GM18873 (cell line): ENCODE measurements at regions not wholly inside any gene's neighbourhood (a gene's known extent, or its start where the extent isn't known, plus 50 kb on each side); places are given as distances from the start of the nearest gene placed in this dataset.
"Not testable (repeated sequence)": the region's sequence is repeated elsewhere in the genome, so short reads cannot be mapped to it uniquely, and the experiment has no call there.

Source experiments
- ATAC-seq: cut with Tn5 transposase; IDR thresholded peaks from one replicate; pipeline ENCODE4 v1.9.1; 2021; ENCODE audit warnings: mild to moderate bottlenecking, moderate library complexity, moderate number of reproducible peaks; ENCODE audit not compliant: unreplicated experiment, low FRiP score

- ATAC-seq = not testable (repeated sequence)
Observed at GRCh38 chr13:50256536-50257321, 241.5 kb downstream of the KCNRG start.

- no peak for ATAC-seq
Observed at GRCh38 chr13:50257646-50258045, 242.4 kb downstream of the KCNRG start.

DNA sequence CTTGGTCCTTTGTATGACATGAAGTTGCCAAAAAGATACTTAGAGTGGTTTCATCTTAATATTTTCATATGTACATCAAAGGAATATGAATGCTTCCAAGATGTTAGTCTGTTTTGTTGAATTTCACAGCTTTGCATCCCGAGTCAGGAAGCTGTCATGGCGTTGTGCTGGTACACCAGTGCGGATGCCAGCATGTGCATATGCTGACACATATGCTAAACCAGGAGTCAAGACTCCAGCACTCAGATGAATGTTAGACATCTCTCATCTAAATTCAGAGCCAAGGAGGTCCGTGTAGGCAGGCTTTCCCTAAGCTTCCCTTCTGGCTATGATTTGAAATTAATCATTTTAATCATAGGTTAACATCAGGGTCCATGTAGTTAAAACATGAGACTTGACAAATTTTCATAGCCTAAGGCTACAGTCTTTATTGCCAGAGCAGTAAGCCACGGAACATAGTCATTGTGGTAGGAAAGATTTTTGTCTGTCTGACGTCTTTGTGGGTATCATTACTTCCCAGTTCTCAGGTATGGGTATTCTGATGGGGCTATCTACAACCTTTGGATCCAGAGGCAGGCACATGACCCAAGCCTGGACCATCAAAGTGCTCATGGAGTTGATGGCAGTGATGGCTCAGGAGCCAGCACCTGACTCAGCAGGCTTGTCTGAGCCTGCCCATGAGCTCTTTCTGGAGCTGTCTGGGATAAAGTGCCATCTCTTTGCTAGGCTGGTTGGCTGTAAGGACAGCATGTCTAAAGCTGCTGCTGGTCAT, 246.1 kb downstream of the KCNRG start:
- ATAC-seq = no peak

DNA sequence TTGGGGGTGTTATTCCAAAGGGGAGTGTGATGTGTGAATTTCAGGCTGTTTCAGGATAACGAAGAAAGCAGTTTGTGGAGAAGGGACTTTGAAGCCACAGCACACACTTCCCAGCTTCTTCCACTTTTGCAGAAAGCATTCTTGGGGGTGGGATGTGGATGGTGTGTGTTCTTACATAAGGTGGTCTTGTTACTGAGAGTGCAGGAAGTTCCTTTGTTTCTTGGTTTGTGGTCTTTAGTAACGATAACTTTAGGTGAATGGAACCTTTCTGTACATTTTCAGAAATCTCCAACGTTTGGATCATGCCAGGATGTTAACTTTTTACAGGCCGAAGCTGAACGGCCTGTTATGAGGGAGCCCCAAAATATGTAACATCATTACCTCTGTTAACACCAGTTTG, 251.8 kb downstream of the KCNRG start:
- ATAC-seq = no peak

DNA sequence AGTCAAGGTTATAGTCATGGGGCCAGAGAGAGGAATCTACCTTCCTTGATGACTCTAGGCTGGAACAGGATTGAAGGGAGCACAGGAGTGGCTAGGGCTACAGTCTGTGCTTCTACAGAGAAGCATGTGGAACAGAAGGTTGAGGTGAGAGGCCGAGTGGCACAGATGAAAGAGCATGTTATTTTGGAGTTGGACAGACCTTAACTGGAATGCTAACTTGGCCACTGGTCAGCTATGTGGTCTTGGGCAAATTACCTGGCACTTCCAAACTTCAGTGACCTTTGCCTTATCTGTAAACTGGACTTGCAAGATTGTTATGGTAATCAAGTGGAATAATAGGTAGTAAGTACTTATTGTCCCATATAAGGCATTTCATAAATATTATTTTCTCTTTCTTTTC, 252.7 kb downstream of the KCNRG start:
- ATAC-seq = no peak

DNA sequence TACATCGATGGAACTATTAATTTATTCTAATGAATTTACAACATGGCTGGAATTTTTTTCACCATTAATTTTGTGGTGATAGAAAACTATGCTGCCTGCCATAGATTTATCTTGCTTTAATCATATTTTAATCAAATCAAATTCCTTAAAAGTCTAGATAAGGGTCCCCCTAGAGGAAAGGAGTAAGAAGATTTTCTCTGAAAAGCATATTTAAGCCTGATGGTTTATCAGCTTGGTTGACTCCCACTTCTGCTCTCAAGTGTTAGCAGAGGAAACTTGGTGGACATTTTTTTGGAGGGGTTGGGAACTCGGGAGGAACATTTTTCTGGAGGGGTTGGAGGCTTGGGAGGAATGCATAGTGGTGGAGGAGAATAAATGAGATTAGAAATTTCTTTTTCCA, 253.3 kb downstream of the KCNRG start:
- no peak for ATAC-seq

- ATAC-seq = no peak
Observed at GRCh38 chr13:50274181-50274580, 258.9 kb downstream of the KCNRG start.

GRCh38 chr13:50275392-50276063, 260.3 kb downstream of the KCNRG start:
- no peak for ATAC-seq

- ATAC-seq = no peak
Observed at GRCh38 chr13:50276550-50276949, 261.3 kb downstream of the KCNRG start.

DNA sequence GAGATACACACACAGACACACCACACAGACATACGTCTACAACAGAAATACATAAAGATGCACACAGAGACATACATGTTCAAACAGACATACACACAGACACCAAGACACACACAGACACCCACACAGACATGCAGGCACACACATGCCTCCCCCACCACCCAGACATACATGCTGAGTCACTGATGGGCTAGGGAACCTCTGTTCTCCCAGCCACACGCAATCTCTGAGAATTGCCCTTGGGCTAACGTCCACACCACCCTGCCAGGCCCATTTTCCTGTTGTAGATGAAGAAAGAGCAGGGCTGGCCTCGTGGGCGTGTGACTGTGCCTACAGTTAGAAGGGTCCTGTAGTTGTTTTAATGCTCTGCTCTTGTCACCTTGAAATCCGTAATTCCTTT, 261.9 kb downstream of the KCNRG start:
- ATAC-seq = no peak

DNA sequence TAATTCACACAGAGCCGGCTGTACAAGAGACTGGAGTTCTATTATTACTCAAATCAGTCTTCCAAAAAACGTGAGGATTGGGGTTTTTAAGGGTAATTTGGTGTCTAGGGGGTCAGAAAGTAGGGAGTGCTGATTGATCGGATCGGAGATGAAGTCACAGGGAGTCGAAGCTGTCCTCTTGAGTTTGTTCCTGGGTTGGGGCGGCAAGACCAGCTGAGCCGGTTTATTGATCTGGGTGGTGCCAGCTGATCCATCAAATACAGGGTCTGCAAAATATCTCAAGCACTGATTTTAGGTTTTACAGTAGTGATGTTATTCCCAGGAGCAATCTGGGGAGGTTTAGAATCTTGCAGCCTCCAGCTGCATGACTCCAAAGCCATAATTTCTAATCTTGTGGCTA, 262.7 kb downstream of the KCNRG start:
- no peak for ATAC-seq

DNA sequence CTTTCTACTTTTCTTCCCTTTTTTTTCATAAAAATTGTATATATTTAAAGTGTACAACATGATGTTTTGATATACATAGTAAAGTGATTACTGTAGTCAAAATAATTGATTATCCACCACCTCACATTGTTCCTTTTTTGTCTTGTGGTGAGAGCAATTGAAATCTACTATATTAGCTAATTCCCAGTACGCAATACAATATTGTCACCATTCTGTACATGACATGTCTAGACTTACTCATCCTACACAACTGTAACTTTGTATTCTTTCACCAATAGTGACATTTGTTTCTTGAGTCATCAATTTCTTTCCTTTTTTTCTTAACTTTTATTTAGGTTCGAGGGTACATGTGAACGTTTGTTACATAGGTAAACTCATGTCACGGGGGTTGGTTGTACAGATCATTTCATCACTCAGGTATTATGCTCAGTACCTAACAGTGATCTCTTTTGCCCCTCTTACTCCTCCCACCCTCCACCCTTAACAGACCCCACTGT, 265.2 kb downstream of the KCNRG start:
- ATAC-seq = no peak

- ATAC-seq = no peak
Observed at GRCh38 chr13:50282016-50282415, 266.8 kb downstream of the KCNRG start.

DNA sequence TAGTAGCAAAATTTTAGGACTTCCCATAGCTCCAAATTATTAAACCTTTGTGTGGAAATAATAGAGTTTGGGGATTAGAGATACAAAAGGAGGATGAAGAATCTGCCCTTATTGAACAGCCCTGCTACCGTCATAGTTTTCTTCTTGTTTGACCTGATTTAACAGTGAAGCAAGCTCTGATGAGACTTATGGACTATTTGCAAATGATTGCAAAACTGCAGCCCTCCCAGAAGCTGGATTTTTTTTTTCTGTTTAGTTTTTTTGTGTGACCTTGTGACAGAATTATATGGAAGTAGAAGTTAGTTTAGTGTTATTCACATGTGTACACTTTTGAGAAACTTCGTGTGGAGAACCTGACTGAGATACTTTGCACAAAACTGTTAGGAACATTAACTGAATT, 267.8 kb downstream of the KCNRG start:
- ATAC-seq = no peak

DNA sequence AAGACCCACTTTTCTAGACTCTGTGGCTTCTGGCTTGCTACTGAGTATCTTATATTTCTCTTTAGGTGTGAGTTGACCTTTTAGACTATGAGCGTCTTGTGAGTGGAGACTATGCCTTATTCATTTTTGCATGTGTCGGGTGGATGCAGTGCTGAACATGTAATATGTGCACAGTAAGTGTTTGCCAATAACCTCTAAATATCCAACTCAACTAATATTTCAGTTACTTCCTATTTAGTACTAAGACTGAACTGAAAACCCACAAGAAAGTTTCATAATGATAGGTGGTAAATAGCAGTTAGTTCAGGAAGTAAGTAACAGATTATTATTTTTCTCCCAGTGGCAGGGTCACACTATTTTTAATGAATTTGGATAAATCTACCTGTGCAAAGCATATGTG, 269.3 kb downstream of the KCNRG start:
- ATAC-seq = no peak

DNA sequence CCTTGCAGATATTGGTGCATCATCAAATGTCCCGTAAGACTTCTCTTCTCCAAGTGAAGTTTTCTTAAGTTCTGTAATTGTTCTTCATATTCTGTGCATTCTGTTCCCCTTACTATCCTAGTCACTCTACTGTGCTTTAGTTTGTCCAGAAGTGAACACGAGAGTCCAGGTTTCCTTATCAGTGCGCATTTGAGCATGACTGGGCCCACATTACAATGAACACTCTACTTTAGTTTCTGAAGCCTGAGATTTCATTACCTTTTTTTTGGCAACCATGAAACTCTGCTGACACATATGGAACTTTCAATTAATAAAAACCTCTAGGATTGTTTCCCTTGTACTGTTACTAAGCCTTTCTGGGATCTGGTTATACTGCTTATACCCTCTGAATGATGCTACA, 270.0 kb downstream of the KCNRG start:
- no peak for ATAC-seq

DNA sequence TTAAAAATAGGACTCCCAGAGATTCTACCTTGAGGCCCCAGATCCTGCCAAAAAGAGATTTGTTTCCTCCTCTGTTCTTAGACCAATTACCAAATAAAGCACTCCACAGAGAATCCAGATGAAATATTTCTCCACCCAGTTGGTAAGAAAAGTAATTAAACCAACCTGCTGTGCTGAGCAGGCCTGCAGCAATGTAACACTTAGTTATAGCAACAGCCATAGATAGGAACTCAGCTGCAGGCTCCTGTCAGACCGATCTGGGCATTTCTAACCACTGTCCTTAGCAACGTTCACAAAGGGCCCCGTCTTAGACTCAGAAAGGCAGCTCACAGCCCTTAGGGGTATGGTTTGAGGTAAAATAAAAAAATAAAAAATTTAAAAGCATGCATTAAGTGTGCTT, 271.1 kb downstream of the KCNRG start:
- ATAC-seq = no peak

DNA sequence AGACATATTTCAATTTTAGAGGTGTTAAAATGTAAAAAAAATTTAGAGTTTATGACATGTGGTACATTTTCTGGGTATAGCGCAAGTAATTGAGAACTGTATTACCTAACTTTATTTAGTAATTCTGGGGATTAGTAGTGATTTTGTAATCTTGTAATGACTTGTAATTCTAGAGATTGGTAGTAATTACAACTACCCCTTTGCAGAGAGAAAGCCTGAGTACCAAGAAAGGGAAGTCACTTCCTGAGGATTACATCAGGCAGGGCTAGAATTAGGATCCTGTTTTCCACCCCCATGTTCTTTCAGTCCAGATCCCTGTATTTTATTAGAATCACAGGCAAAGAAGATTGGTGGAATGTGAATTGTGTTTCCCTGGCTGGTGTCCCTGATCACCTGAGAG, 274.9 kb downstream of the KCNRG start:
- ATAC-seq = no peak

DNA sequence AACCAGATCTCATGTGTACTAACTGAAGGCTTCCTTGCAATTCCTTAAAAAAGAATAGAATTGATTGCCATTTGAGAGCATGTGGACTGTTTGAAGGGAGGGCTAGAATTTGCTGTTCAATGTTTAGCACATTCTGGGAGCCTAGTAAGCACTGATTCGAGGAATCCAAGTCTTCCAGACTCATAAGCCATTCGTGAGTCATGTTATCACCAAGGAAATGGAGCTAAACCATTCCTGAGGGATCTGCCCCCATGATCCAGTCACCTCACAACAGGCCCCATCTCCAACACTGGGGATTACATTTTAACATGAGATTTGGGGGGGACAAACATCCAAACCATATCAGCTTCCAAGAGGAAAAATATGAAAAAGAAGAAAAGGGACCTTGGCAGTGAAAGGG, 276.4 kb downstream of the KCNRG start:
- no peak for ATAC-seq

DNA sequence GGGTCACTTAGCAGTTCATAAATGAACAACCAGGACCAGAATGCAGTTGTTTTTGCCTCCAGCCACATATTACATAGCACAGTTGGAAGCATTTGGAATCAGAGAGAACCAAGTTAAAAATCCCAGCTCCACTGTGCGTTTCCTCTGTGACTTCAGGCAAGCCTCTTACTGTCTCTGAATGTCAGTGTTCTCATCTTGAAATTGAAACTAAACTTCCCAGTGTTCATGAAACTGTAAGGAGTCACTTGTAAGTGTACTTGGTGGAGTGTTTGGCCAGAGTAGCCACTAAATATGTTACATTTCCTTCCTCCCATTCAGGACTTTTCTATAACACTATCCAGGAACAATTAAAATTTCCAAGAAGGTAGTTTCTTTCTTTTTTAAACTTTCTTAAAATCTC, 276.8 kb downstream of the KCNRG start:
- ATAC-seq = no peak

- not testable (repeated sequence) for ATAC-seq
Observed at GRCh38 chr13:50294425-50294824, 279.2 kb downstream of the KCNRG start.
